ENCODE measurements at regions not wholly inside any gene's neighbourhood (a gene's known extent, or its start where the extent isn't known, plus 50 kb on each side); places are given as distances from the start of the nearest gene placed in this dataset.
A peak's percentile ranks its signal among the peaks of the same experiment; 100 is the strongest.
"Not testable (repeated sequence)": the region's sequence is repeated elsewhere in the genome, so short reads cannot be mapped to it uniquely, and the experiment has no call there.

DNA sequence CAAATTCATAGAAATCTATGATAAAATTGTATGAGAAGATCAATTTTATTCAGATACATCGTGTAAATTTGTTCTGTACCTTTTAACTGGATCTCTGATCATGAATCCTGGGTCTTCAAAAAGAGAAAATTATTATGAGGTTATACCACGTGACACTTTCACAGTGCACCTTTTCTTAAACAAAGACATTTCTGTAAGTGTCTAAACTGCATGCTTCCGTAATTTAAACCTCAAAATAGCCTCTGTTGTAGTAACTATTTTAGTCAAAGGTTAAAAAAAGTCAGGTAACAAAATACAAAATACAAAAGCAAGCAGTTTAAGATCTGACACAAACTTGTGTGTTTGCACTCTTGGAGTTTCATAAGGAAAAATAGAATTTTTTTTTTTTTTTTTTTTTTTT, 171.3 kb downstream of the SPIN4 start:
- DNase-seq (ENCODE audit: low read depth in 2 of 2), result not testable (repeated sequence)

DNA sequence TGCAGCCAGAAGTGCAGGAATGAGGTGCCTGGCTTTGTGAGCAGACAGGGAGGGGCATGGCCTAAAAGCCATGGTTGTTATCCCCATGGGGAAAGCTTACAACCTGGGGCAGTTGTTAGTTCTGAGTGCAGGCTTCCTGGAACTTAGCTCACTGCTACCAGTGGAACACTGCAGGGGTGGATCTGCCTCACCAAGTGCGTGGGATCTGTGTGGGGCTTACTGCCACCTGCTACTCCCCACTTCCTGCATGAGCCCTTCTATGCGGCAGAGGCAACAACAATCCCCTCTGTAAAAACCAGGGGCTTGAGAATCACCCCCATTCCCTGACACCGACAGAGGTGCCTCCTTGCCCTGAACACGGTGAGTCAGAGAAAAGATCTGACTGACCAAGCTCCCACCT, 174.6 kb downstream of the SPIN4 start:
- DNase-seq (ENCODE audit: low read depth in 2 of 2), result not testable (repeated sequence)

- DNase-seq (ENCODE audit: low read depth in 2 of 2), result not testable (repeated sequence)
Measured at GRCh38 chrX:63173841-63174718, 177.1 kb downstream of the SPIN4 start.

DNA sequence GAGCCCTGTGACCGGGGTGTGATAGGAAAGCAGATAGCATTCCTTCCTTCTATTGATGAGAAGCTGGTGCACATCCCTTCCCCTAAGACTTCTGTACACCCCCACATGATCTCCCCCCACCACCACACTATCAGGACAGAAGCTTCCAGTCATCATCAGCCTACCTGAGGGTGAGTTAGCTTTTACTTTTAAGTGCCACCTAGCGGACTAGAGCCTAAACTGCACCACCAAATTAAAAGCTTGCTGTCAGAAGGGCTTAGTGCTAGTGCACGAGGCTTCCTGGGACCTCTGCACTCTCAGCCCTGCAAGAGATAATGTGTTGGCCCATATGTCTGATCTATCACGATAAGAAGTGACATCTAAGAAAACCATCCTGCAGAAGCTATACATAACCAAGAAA, 181.7 kb downstream of the SPIN4 start:
- not testable (repeated sequence) for DNase-seq (ENCODE audit: low read depth in 2 of 2)

DNA sequence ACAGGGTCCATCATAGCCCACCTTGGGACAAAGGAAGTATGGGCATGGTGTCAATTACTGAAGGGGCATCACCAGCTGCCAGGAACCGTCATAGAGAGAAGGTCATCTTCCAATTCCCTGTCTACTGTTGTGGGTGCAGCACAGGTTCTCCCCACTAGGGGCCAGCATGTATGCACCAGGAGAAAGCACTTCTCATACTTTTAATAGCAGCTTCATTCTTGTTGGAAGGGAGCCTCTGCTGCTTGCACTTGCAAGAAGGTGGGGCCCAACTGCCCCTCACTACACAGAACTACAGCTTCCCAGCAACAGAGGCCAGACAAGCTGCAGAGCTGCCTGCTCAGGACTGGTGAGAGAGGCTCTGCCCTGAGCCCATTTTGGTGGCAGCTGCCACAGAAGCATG, 182.2 kb downstream of the SPIN4 start:
- DNase-seq (ENCODE audit: low read depth in 2 of 2), result not testable (repeated sequence)

DNA sequence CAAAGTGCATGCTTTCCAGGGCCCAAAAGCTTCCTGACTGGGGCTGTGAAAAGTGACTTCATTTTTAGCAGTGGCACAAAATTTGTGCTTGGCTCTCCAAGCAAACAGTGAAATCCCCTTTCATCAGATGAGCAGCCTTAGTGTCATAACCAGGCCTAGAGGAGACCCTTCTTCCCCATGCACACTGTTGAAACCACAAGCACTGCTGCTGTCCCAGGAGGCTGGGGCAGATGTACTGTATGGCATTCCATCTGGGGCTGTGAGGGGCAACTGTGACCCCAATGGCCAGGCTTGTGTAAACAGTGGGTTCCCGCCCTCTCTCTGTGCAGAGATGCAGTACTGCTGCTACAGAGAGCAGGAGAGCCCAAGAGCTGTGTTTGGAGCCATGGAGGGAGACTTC, 184.1 kb downstream of the SPIN4 start:
- DNase-seq (ENCODE audit: low read depth in 2 of 2), result not testable (repeated sequence)

- DNase-seq (ENCODE audit: low read depth in 2 of 2), result not testable (repeated sequence)
Measured at GRCh38 chrX:63160994-63161393, 190.1 kb downstream of the SPIN4 start.

DNA sequence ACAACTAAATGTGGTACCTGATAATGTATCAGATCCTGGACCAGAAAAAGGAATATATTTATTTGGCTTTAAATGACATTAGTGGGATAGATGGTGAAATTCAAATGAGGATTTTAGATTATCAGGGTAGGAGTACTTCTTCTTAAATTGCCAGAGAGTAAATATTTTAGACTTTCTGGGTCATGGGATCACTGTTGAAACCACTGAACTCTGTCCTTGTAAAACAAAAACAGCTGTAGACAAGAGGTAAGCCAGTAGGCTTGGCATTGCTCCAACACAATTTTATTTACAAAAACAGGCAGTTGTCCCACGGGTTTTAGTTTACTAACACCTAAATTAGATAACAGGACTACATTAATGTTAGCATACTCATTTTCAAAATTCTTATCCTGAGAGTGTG, 190.8 kb downstream of the SPIN4 start:
- DNase-seq (ENCODE audit: low read depth in 2 of 2), result not testable (repeated sequence)

- DNase-seq (ENCODE audit: low read depth in 2 of 2), result not testable (repeated sequence)
Measured at GRCh38 chrX:63145526-63145925, 205.6 kb downstream of the SPIN4 start.

- DNase-seq (ENCODE audit: low read depth in 2 of 2), result not testable (repeated sequence)
Measured at GRCh38 chrX:63142588-63142987, 208.5 kb downstream of the SPIN4 start.

DNA sequence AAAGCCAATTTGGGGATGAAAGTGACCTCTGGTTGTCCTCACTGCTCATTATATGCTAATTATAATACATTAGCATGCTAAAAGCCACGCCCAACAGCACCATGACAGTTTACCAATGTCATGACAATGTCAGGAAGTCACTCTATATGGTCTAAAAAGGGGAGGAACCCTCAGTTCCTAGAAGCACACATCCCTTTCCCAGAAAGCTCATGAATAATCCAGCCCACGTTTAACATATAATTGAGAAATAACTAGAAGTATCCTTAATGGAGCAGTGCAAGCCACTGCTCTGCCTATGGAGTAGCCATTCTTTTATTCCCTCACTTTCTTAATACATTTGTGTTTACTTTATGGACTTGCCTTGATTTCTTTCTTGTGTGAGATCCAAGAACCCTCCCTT, 215.3 kb downstream of the SPIN4 start:
- DNase-seq (ENCODE audit: low read depth in 2 of 2), result not testable (repeated sequence)

- DNase-seq (ENCODE audit: low read depth in 2 of 2), result peak in 1 of 2 donors; percentile 20
Measured at GRCh38 chrX:63128509-63128908, 222.6 kb downstream of the SPIN4 start.

- DNase-seq (ENCODE audit: low read depth in 2 of 2), result no peak
Measured at GRCh38 chrX:63115196-63115595, 235.9 kb downstream of the SPIN4 start.

- DNase-seq (ENCODE audit: low read depth in 2 of 2), result no peak
Measured at GRCh38 chrX:63101879-63102620, 249.1 kb downstream of the SPIN4 start.

GRCh38 chrX:63058204-63058603, 292.9 kb downstream of the SPIN4 start:
- DNase-seq (ENCODE audit: low read depth in 2 of 2), result no peak

DNA sequence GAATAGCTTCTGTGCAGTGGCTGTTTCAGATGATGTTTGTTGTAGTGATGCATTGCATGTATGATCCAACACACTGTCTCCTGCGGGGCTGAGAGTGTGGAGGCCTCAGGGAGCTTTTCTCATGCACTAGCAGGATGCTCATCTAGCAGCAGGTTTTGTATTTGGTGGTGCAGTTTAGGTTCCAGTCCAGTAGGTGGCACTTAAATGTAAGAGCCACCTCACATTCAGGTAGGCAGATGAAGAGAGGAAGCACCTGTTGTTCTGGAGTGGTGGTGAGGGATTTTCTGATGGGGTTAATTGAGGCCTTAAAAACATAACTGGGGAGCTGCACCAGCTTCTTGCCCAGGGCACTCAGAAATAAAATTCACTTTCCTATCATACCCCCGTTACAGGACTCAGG, 300.9 kb downstream of the SPIN4 start:
- DNase-seq (ENCODE audit: low read depth in 2 of 2), result no peak

- no peak for DNase-seq (ENCODE audit: low read depth in 2 of 2)
Measured at GRCh38 chrX:63032811-63033210, 318.3 kb downstream of the SPIN4 start.

DNA sequence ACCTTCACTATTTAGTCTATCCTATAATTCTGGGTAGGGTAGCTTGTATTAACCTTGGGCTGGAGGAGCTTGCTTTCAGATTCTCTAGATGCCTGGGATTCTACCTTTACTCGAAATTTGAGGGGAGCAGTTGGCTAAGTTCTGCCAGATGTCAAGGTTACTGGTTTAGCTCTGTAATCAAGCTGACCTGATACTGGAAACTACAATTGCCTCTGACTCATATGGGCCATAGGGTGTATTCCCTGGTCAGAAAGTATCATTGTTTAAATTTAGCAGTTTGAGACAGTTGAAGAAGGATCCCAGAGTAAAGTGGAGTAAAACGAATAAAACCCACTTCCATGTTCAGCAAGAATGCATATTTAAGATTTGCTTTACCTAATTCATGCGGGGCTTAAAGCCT, 337.6 kb downstream of the SPIN4 start:
- DNase-seq (ENCODE audit: low read depth in 2 of 2), result no peak

GRCh38 chrX:63012574-63012973, 338.6 kb downstream of the SPIN4 start:
- DNase-seq (ENCODE audit: low read depth in 2 of 2), result no peak

DNA sequence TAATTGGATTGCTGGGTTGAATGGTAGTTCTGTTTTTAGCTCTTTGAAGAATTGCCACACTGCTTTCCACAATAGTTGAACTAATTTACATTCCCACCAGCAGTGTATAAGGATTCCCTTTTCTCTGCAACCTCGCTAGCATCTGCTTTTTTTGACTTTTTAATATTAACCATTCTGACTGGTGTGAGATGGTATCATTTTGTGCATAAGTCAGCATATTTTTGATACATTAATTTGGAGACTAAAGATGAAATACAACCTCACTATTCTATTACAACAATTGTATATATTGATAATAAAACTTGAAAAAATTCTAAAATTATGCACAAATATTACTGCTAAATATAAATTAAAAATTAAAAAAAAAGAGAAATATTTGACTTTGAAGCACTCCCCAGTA, 350.9 kb downstream of the SPIN4 start:
- not testable (repeated sequence) for DNase-seq (ENCODE audit: low read depth in 2 of 2)

Measured in stimulated activated CD4-positive, alpha-beta T cell treated with anti-CD3 and anti-CD28 coated beads, Interleukin-15, amount 100 ng/mL, for 48 hours (primary cell).